ENCODE measurements at regions not wholly inside any gene's neighbourhood (a gene's known extent, or its start where the extent isn't known, plus 50 kb on each side); places are given as distances from the start of the nearest gene placed in this dataset.

DNA sequence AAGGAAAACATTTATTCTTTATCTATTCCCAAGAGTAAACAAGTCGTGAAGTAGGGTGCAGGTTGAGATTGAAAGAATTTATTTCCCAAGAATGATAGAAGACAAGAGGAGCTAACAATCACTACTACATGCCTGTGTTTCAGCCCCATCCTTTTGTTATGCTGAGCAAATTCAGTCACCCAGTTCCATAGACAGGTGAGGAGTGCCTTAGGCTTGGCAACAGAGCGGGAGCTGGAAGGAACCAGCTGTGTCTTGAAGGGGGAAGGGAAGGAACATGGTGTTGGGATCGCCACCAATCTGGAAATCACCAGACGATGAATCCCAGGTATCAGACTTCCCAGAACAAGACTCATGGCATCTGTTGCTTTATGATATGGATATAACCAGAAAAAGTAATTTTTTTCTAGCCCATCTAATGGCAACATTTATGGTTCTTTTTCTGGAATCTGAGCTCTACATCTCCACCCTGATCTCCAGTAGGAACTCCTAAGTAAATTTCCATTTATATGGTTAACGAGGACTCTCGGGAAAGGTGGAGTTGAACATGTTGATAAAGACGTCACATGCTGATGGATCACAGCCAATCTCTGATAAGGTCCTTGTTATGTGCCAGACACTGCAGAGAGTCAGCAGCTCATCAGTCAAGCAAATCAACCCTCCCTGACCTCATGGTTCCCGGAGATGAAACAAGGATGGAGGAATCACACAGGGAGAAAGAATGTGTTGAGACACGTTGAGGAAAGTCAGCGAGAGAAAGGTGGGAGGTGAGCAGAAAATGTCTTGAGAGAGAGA, 344.9 kb downstream of the SMOC2 start:
- no peak for TF ChIP-seq EZH2 (IDR thresholded peaks at IDR 0.05; ENCODE audit: low read depth)
- TF ChIP-seq, protein P1, sequence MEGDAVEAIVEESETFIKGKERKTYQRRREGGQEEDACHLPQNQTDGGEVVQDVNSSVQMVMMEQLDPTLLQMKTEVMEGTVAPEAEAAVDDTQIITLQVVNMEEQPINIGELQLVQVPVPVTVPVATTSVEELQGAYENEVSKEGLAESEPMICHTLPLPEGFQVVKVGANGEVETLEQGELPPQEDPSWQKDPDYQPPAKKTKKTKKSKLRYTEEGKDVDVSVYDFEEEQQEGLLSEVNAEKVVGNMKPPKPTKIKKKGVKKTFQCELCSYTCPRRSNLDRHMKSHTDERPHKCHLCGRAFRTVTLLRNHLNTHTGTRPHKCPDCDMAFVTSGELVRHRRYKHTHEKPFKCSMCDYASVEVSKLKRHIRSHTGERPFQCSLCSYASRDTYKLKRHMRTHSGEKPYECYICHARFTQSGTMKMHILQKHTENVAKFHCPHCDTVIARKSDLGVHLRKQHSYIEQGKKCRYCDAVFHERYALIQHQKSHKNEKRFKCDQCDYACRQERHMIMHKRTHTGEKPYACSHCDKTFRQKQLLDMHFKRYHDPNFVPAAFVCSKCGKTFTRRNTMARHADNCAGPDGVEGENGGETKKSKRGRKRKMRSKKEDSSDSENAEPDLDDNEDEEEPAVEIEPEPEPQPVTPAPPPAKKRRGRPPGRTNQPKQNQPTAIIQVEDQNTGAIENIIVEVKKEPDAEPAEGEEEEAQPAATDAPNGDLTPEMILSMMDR (conservative IDR thresholded peaks at IDR 0.05) = no peak
